ENCODE measurements at regions not wholly inside any gene's neighbourhood (a gene's known extent, or its start where the extent isn't known, plus 50 kb on each side); places are given as distances from the start of the nearest gene placed in this dataset.

- TF ChIP-seq, protein P1, sequence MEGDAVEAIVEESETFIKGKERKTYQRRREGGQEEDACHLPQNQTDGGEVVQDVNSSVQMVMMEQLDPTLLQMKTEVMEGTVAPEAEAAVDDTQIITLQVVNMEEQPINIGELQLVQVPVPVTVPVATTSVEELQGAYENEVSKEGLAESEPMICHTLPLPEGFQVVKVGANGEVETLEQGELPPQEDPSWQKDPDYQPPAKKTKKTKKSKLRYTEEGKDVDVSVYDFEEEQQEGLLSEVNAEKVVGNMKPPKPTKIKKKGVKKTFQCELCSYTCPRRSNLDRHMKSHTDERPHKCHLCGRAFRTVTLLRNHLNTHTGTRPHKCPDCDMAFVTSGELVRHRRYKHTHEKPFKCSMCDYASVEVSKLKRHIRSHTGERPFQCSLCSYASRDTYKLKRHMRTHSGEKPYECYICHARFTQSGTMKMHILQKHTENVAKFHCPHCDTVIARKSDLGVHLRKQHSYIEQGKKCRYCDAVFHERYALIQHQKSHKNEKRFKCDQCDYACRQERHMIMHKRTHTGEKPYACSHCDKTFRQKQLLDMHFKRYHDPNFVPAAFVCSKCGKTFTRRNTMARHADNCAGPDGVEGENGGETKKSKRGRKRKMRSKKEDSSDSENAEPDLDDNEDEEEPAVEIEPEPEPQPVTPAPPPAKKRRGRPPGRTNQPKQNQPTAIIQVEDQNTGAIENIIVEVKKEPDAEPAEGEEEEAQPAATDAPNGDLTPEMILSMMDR (IDR thresholded peaks at IDR 0.05; ENCODE audit: low read depth, low read length, poor library complexity, severe bottlenecking), result no peak
- no peak for TF ChIP-seq EZH2phosphoT487 (IDR thresholded peaks at IDR 0.05; ENCODE audit: borderline replicate concordance, low read length)
Observed at GRCh38 chr12:107906707-107907106, 132.2 kb downstream of the ASCL4 start.

Data from DOHH2 (cell line).